Upper lobe of left lung (tissue), 6 donors: ENCODE measurements at regions not wholly inside any gene's neighbourhood (a gene's known extent, or its start where the extent isn't known, plus 50 kb on each side); places are given as distances from the start of the nearest gene placed in this dataset.

Experiments used
- ATAC-seq, 2 donors: fragments of 200-7000 bp; cut with Tn5 transposase; one replicate each; pipeline ENCODE4 v1.9.1; 2022; ENCODE audit warnings: mild to moderate bottlenecking in 2 of 2, moderate library complexity in 2 of 2; ENCODE audit not compliant: low FRiP score in 2 of 2
- DNase-seq, 2 donors: peaks; one replicate each; pipeline ENCODE4 v3.0.0-alpha.2; 2019 to 2020
- H3K27ac ChIP-seq, 4 donors: fragments of 200-600 bp; sonication (generic); one replicate each; pipeline ENCODE4 v1.5.1; 2016 to 2019
- H3K27me3 ChIP-seq, 4 donors: fragments of 200-600 bp; sonication (generic); one replicate each; pipeline ENCODE4 v1.5.1; 2017 to 2019
- H3K36me3 ChIP-seq, 4 donors: fragments of 200-600 bp; sonication (generic); one replicate each; pipeline ENCODE4 v1.5.1; 2016 to 2019
- H3K4me1 ChIP-seq, 4 donors: fragments of 200-600 bp; sonication (generic); one replicate each; pipeline ENCODE4 v1.5.1; 2018 to 2019
- H3K4me3 ChIP-seq, 4 donors: fragments of 200-600 bp; sonication (generic); one replicate each; pipeline ENCODE4 v1.5.1; 2017 to 2019; ENCODE audit warnings: mild to moderate bottlenecking in 2 of 4, moderate library complexity in 1 of 4
- H3K9me3 ChIP-seq, 4 donors: fragments of 200-600 bp; sonication (generic); one replicate each; pipeline ENCODE4 v1.5.1; 2018 to 2019
- EP300 ChIP-seq, 4 donors: sonication (generic); formaldehyde crosslinking; IDR thresholded peaks; one replicate each; pipeline ENCODE4 v1.5.1; 2017; ENCODE audit warnings: antibody characterized with exemption in 4 of 4, control low read depth in 2 of 4
- POLR2A ChIP-seq, 4 donors: fragments of 450-650 bp; IDR thresholded peaks; one replicate each; pipeline ENCODE4 v1.5.1; 2016 to 2017; ENCODE audit warnings: antibody characterized with exemption in 4 of 4, mild to moderate bottlenecking in 2 of 4
- POLR2AphosphoS5 ChIP-seq, 2 donors: sonication (generic); formaldehyde crosslinking; IDR thresholded peaks; one replicate each; pipeline ENCODE4 v1.5.1; 2017; ENCODE audit warnings: antibody characterized with exemption in 2 of 2
- WGBS, 2 donors: methylation state at CpG; one replicate each; pipeline ENCODE4 v1.1.5; 2017 to 2018; 5-methylcytosine and 5-hydroxymethylcytosine counted together
- TF ChIP-seq, protein P1 (sequence below), 6 experiments: fragments of 450-650 bp in 4 of 6; fragments of 200-600 bp in 2 of 6; sonication (generic) in 2 of 6; IDR thresholded peaks; one replicate each; pipeline ENCODE4 v1.5.1; 2016 to 2019; ENCODE audit warnings: antibody characterized with exemption in 6 of 6
- donor health status: DM: no; HTN: no; CAD: no; lungs with moderate emphysema.
- donor health status: DM: no; HTN: yes; CAD: no; lungs with severe emphysema.

DNA sequence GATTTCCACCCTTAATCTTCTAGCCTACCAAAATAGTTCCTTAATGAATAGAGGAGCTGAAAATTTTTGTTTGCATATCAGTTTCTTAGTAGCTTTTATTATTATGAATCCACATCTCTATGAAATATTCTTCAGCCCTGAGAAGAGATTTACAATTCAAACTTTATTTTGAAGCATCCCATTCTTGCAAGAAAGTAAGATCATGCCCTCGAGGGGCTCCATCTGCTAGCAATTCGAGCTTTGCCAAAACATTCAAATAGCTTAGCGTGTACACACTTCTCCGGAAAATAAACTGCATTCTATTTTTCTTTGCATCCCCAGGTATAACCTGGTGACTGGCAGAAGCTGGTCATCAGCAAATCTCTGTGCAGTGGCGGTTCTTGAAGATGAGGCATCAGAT, 370.7 kb downstream of the MTRR start:
- ATAC-seq (no peak), DNase-seq (no peak)
- TF ChIP-seq EP300 (IDR thresholded peaks at IDR 0.05) (no peak), POLR2AphosphoS5 (IDR thresholded peaks at IDR 0.05) (no peak), POLR2A (IDR thresholded peaks at IDR 0.05) (no peak)
- TF ChIP-seq, protein P1, sequence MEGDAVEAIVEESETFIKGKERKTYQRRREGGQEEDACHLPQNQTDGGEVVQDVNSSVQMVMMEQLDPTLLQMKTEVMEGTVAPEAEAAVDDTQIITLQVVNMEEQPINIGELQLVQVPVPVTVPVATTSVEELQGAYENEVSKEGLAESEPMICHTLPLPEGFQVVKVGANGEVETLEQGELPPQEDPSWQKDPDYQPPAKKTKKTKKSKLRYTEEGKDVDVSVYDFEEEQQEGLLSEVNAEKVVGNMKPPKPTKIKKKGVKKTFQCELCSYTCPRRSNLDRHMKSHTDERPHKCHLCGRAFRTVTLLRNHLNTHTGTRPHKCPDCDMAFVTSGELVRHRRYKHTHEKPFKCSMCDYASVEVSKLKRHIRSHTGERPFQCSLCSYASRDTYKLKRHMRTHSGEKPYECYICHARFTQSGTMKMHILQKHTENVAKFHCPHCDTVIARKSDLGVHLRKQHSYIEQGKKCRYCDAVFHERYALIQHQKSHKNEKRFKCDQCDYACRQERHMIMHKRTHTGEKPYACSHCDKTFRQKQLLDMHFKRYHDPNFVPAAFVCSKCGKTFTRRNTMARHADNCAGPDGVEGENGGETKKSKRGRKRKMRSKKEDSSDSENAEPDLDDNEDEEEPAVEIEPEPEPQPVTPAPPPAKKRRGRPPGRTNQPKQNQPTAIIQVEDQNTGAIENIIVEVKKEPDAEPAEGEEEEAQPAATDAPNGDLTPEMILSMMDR (IDR thresholded peaks at IDR 0.05), result no peak
- Histone ChIP-seq H3K36me3 (no peaks in the 10 kb centered on the region), H3K4me3 (no peak overlapping the region), H3K27me3 (no peaks in the 10 kb centered on the region), H3K27ac (no peak overlapping the region), H3K4me1 (no peaks in the 10 kb centered on the region), H3K9me3 (no peaks in the 10 kb centered on the region)
- WGBS, 2 donors, result 72 to 81% methylated on average over 5 of the region's 5 CpGs

DNA sequence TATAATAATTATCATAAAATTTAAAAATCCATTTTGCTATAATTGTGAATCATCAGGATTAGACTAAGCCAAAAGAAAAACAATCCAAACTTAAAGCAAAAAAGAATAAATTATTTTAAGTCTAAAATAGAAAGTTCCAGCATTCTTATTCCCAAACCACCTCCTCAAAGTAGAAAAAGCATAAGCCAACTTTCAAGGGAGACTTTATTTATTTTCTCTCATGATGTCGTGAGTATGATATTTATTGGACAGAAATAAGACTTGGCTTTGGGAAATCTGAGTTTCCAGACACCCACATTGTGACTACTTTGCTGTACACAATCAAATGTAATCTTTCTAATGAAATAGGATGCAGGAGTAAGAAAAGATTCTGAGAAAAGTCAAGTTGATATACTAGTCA, 372.1 kb downstream of the MTRR start:
- H3K27ac ChIP-seq, result no peak overlapping the region
- ATAC-seq (no peak), DNase-seq (no peak)
- H3K36me3 ChIP-seq, result no peaks in the 10 kb centered on the region
- TF ChIP-seq POLR2AphosphoS5 (IDR thresholded peaks at IDR 0.05) (no peak), EP300 (IDR thresholded peaks at IDR 0.05) (no peak), POLR2A (IDR thresholded peaks at IDR 0.05) (no peak)
- TF ChIP-seq, protein P1 (IDR thresholded peaks at IDR 0.05), result no peak
- H3K4me1 ChIP-seq, result no peaks in the 10 kb centered on the region
- WGBS, 2 donors, result 0 to 67% methylated on average over 1 of the region's 1 CpG
- H3K27me3 ChIP-seq, result no peaks in the 10 kb centered on the region
- no peak overlapping the region for H3K4me3 ChIP-seq
- no peaks in the 10 kb centered on the region for H3K9me3 ChIP-seq

DNA sequence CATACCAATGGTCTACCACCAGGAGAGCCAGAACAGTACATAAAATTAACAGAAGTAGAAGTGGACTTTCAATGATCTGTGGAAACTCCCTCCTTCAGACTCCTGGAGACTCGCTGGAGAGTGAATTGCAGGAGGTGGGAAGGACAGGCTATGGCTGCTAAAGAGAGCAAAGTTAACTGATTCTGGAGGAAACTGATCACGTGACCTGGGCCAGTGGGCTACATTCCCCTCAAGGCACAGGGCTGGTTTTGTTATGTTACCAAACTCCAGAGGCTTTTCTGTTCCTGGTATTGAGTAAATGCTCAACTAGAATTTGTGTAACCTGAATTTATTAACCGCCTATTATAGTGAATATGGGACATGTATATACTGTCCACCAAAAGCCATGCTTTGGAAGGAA, 372.6 kb downstream of the MTRR start:
- DNase-seq (no peak), ATAC-seq (no peak)
- Histone ChIP-seq H3K36me3 (no peaks in the 10 kb centered on the region), H3K4me1 (no peaks in the 10 kb centered on the region), H3K27ac (no peak overlapping the region), H3K9me3 (no peaks in the 10 kb centered on the region), H3K27me3 (no peaks in the 10 kb centered on the region), H3K4me3 (no peak overlapping the region)
- 67 to 69% methylated on average over 3 of the region's 3 CpGs for WGBS, 2 donors
- TF ChIP-seq POLR2AphosphoS5 (IDR thresholded peaks at IDR 0.05) (no peak), POLR2A (IDR thresholded peaks at IDR 0.05) (no peak), EP300 (IDR thresholded peaks at IDR 0.05) (no peak)
- TF ChIP-seq, protein P1 (IDR thresholded peaks at IDR 0.05), result no peak

DNA sequence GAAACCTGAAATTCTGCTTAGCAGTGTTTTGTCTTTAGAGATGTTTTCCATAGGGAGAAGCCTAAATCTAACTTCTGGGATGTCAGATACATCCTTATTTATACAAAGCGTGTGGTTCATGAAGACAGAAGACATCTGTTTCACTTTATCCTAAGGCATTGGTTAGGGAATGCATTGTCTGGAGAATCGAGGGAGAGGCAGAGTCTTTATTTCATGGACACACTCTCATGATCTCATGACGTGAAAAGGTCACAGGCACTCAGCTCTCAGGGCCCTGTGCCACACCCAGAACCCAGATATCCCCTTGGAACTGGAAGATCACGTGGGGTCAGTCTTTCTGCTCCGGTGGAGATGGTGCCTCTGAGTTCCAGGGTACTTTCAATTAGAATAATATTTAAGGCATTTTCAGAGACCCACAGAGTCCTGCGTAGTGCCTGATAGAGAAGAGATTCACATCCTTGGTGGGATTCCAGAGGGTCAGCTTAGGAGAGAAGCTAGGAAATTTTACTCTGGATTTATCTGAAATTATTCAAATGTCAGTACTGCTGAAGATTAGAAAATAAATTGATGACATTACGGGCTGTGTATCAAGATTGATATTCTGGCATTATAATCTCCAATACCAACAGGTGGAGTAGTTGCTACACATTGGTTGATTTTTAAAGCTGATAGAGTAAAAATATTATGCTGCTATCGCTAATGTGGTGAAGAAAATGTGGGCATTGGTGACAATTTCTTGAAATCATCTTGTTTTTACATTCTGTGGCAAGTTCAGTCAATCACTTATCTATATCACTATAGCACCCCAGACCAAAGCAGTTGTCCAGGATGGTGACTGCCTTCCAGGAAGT, 378.3 kb downstream of the MTRR start:
- DNase-seq (no peak), ATAC-seq (no peak)
- Histone ChIP-seq H3K4me3 (no peak overlapping the region), H3K36me3 (no peaks in the 10 kb centered on the region), H3K9me3 (no peaks in the 10 kb centered on the region), H3K27me3 (no peaks in the 10 kb centered on the region), H3K4me1 (no peaks in the 10 kb centered on the region), H3K27ac (no peak overlapping the region)
- WGBS, 2 donors, result 48 to 54% methylated on average over 8 of the region's 8 CpGs
- TF ChIP-seq, protein P1 (IDR thresholded peaks at IDR 0.05), result no peak
- TF ChIP-seq EP300 (IDR thresholded peaks at IDR 0.05) (no peak), POLR2A (IDR thresholded peaks at IDR 0.05) (no peak), POLR2AphosphoS5 (IDR thresholded peaks at IDR 0.05) (no peak)

DNA sequence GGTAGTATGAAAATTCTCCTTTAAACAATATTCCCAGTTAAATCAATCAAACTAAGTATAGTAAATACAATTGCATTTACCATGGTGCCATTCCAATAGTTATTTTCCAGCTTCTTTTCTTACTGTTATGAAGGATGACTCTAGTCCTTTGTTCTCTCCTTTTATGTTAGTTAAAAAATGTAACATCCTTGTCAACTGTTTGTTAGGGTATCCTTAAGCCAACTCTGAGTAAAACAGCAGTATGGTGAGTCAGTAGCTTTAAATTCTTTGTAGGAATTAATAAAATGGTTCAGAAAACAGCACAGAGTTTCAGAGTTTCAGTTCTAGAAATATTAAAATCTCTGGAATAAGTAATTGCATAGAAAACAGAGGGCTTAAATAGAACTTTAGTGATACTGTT, 384.4 kb downstream of the MTRR start:
- DNase-seq, result no peak
- no peak for ATAC-seq
- no peak overlapping the region for H3K27ac ChIP-seq
- no peaks in the 10 kb centered on the region for H3K27me3 ChIP-seq
- no peak overlapping the region for H3K4me3 ChIP-seq
- no peak for TF ChIP-seq POLR2AphosphoS5 (IDR thresholded peaks at IDR 0.05)
- no peak for TF ChIP-seq POLR2A (IDR thresholded peaks at IDR 0.05)
- TF ChIP-seq, protein P1 (IDR thresholded peaks at IDR 0.05), result no peak
- TF ChIP-seq EP300 (IDR thresholded peaks at IDR 0.05), result no peak
- no peaks in the 10 kb centered on the region for H3K36me3 ChIP-seq
- H3K4me1 ChIP-seq, result no peaks in the 10 kb centered on the region
- no peaks in the 10 kb centered on the region for H3K9me3 ChIP-seq
